GM23338 (cell line): ENCODE measurements at regions not wholly inside any gene's neighbourhood (a gene's known extent, or its start where the extent isn't known, plus 50 kb on each side); places are given as distances from the start of the nearest gene placed in this dataset.

Experiments
- ATAC-seq: fragments of 200-7000 bp; cut with Tn5 transposase; 3 replicates; pipeline ENCODE4 v1.9.1; 2020
- DNase-seq: peaks from one replicate; pipeline ENCODE4 v3.0.0-alpha.2; 2015; ENCODE audit warnings: low spot score
- H2AFZ ChIP-seq: fragments of 200-600 bp; sonication (generic); 2 replicates; pipeline ENCODE4 v1.8.0; 2016; ENCODE audit warnings: antibody characterized with exemption, mild to moderate bottlenecking, moderate library complexity
- H3F3A ChIP-seq: fragments of 200-600 bp; sonication (generic); replicated peaks from 2 replicates; pipeline ENCODE4 v1.8.0; 2017; ENCODE audit warnings: antibody characterized with exemption, mixed run types, low read depth
- H3K27ac ChIP-seq: fragments of 200-600 bp; sonication (generic); 2 replicates; pipeline ENCODE4 v1.6.1; 2016; ENCODE audit warnings: low read depth
- H3K27me3 ChIP-seq: fragments of 200-600 bp; sonication (generic); 2 replicates; pipeline ENCODE4 v1.8.0; 2016; ENCODE audit warnings: mild to moderate bottlenecking, mixed run types, moderate library complexity; ENCODE audit not compliant: insufficient read depth
- H3K36me3 ChIP-seq: fragments of 200-600 bp; sonication (generic); 2 replicates; pipeline ENCODE4 v1.8.0; 2016; ENCODE audit warnings: mild to moderate bottlenecking; ENCODE audit not compliant: insufficient read depth
- H3K4me1 ChIP-seq: fragments of 200-600 bp; sonication (generic); 2 replicates; pipeline ENCODE4 v1.8.0; 2016; ENCODE audit warnings: mild to moderate bottlenecking, moderate library complexity; ENCODE audit not compliant: insufficient read depth
- H3K4me2 ChIP-seq: fragments of 200-600 bp; sonication (generic); 2 replicates; pipeline ENCODE4 v1.7.1; 2017; ENCODE audit warnings: mixed run types
- H3K4me3 ChIP-seq: fragments of 200-600 bp; sonication (generic); 2 replicates; pipeline ENCODE4 v1.6.1; 2016; ENCODE audit warnings: mixed run types
- H3K79me2 ChIP-seq: fragments of 200-600 bp; sonication (generic); replicated peaks from 2 replicates; pipeline ENCODE4 v1.8.0; 2017; ENCODE audit warnings: mild to moderate bottlenecking; ENCODE audit not compliant: insufficient read depth
- H3K9me2 ChIP-seq: fragments of 200-600 bp; sonication (generic); 2 replicates; pipeline ENCODE4 v1.8.0; 2017; ENCODE audit not compliant: insufficient read depth
- H4K20me1 ChIP-seq: fragments of 200-600 bp; sonication (generic); replicated peaks from 2 replicates; pipeline ENCODE4 v1.8.0; 2017; ENCODE audit warnings: mild to moderate bottlenecking; ENCODE audit not compliant: insufficient read depth
- H3K27ac Mint-ChIP-seq: 2 replicates; pipeline ENCODE4 v1.8.0; 2020; ENCODE audit warnings: inconsistent platforms, mild to moderate bottlenecking, moderate library complexity, mixed read lengths
- H3K27me3 Mint-ChIP-seq: 3 replicates; pipeline ENCODE4 v1.8.0; 2022; ENCODE audit warnings: low read depth, mild to moderate bottlenecking, moderate library complexity, mixed read lengths, inconsistent platforms; ENCODE audit not compliant: insufficient read depth, poor library complexity
- H3K36me3 Mint-ChIP-seq: 3 replicates; pipeline ENCODE4 v1.8.0; 2021; ENCODE audit warnings: low read depth, mild to moderate bottlenecking, inconsistent platforms, moderate library complexity, mixed read lengths
- H3K4me1 Mint-ChIP-seq: 3 replicates; pipeline ENCODE4 v1.8.0; 2020; ENCODE audit warnings: mild to moderate bottlenecking, inconsistent platforms, mixed read lengths
- H3K4me3 Mint-ChIP-seq: 3 replicates; pipeline ENCODE4 v1.8.0; 2021; ENCODE audit warnings: moderate library complexity, mild to moderate bottlenecking, inconsistent platforms, mixed read lengths
- H3K9me3 Mint-ChIP-seq: 3 replicates; pipeline ENCODE4 v1.8.0; 2020; ENCODE audit warnings: moderate library complexity, mild to moderate bottlenecking, inconsistent platforms, mixed read lengths
- CREB1 ChIP-seq: fragments of 250-450 bp; sonication (Bioruptor Pico); IDR thresholded peaks from 2 replicates; pipeline ENCODE4 v1.5.0; 2020; ENCODE audit warnings: low read depth, mild to moderate bottlenecking, moderate library complexity
- EZH2 ChIP-seq: fragments of 200-600 bp; sonication (generic); IDR thresholded peaks from one replicate; pipeline ENCODE4 v1.8.0; 2017; ENCODE audit warnings: antibody characterized with exemption, mild to moderate bottlenecking, low read depth; ENCODE audit not compliant: unreplicated experiment
- EZH2phosphoT487 ChIP-seq: fragments of 200-600 bp; sonication (generic); IDR thresholded peaks from one replicate; pipeline ENCODE4 v1.8.1; 2018; ENCODE audit warnings: antibody characterized with exemption; ENCODE audit not compliant: unreplicated experiment
- JUNB ChIP-seq: IDR thresholded peaks from one replicate; pipeline ENCODE4 v1.6.1; 2016; ENCODE audit warnings: antibody characterized with exemption; ENCODE audit not compliant: unreplicated experiment
- NANOG ChIP-seq: IDR thresholded peaks from 2 replicates; pipeline ENCODE4 v1.6.1; 2016; ENCODE audit warnings: antibody characterized with exemption, borderline replicate concordance
- POLR2AphosphoS5 ChIP-seq: IDR thresholded peaks from 2 replicates; pipeline ENCODE4 v1.6.1; 2016; ENCODE audit warnings: antibody characterized with exemption, low read depth
- STAT1 ChIP-seq: IDR thresholded peaks from one replicate; pipeline ENCODE4 v1.6.1; 2016; ENCODE audit warnings: antibody characterized with exemption; ENCODE audit not compliant: unreplicated experiment
- ZNF114 ChIP-seq: fragments of 250-450 bp; sonication (Bioruptor Pico); IDR thresholded peaks from 2 replicates; pipeline ENCODE4 v1.5.0; 2020; ENCODE audit warnings: mild to moderate bottlenecking, moderate library complexity
- TF ChIP-seq, protein P1 (sequence below): fragments of 250-450 bp; sonication (Bioruptor Pico); IDR thresholded peaks from 2 replicates; pipeline ENCODE4 v1.5.0; 2020; ENCODE audit warnings: mild to moderate bottlenecking, moderate library complexity
- TF ChIP-seq, protein P2 (sequence below): IDR thresholded peaks from one replicate; pipeline ENCODE4 v1.6.1; 2018; ENCODE audit warnings: antibody characterized with exemption; ENCODE audit not compliant: unreplicated experiment
- TF ChIP-seq, protein P3 (sequence below), 2 experiments: fragments of 200-600 bp in 1 of 2; sonication (generic) in 1 of 2; conservative IDR thresholded peaks; 2 replicates each; pipeline versions ENCODE4 v1.5.1 to v1.6.1; 2016 to 2017; ENCODE audit warnings: antibody characterized with exemption in 2 of 2, low read depth in 2 of 2, mild to moderate bottlenecking in 2 of 2, moderate library complexity in 1 of 2
- TF ChIP-seq, protein P4 (sequence below): IDR thresholded peaks from 2 replicates; pipeline ENCODE4 v1.6.1; 2016; ENCODE audit warnings: antibody characterized with exemption

DNA sequence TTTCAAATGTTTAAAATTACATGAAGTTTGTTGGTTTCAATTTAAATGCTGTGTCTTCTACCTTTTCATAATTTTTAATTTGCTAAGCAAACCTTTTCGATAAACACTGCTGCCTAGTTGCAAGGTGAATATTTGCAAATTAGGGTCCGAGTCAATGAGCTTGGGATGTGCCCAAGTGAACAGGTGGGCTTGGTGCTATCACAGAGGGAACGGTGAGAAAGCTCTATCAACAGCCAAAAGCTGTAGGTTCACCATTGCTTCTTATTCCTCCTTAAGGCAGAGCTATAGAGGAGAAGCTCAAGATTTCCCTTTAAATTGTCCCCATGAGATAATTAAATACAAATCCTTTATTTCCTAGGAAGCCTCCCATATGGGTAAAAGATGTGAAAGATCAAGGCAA, 245.3 kb upstream of the CELF2 start (continued):
- TF ChIP-seq NANOG: no peak
- TF ChIP-seq, protein P1, sequence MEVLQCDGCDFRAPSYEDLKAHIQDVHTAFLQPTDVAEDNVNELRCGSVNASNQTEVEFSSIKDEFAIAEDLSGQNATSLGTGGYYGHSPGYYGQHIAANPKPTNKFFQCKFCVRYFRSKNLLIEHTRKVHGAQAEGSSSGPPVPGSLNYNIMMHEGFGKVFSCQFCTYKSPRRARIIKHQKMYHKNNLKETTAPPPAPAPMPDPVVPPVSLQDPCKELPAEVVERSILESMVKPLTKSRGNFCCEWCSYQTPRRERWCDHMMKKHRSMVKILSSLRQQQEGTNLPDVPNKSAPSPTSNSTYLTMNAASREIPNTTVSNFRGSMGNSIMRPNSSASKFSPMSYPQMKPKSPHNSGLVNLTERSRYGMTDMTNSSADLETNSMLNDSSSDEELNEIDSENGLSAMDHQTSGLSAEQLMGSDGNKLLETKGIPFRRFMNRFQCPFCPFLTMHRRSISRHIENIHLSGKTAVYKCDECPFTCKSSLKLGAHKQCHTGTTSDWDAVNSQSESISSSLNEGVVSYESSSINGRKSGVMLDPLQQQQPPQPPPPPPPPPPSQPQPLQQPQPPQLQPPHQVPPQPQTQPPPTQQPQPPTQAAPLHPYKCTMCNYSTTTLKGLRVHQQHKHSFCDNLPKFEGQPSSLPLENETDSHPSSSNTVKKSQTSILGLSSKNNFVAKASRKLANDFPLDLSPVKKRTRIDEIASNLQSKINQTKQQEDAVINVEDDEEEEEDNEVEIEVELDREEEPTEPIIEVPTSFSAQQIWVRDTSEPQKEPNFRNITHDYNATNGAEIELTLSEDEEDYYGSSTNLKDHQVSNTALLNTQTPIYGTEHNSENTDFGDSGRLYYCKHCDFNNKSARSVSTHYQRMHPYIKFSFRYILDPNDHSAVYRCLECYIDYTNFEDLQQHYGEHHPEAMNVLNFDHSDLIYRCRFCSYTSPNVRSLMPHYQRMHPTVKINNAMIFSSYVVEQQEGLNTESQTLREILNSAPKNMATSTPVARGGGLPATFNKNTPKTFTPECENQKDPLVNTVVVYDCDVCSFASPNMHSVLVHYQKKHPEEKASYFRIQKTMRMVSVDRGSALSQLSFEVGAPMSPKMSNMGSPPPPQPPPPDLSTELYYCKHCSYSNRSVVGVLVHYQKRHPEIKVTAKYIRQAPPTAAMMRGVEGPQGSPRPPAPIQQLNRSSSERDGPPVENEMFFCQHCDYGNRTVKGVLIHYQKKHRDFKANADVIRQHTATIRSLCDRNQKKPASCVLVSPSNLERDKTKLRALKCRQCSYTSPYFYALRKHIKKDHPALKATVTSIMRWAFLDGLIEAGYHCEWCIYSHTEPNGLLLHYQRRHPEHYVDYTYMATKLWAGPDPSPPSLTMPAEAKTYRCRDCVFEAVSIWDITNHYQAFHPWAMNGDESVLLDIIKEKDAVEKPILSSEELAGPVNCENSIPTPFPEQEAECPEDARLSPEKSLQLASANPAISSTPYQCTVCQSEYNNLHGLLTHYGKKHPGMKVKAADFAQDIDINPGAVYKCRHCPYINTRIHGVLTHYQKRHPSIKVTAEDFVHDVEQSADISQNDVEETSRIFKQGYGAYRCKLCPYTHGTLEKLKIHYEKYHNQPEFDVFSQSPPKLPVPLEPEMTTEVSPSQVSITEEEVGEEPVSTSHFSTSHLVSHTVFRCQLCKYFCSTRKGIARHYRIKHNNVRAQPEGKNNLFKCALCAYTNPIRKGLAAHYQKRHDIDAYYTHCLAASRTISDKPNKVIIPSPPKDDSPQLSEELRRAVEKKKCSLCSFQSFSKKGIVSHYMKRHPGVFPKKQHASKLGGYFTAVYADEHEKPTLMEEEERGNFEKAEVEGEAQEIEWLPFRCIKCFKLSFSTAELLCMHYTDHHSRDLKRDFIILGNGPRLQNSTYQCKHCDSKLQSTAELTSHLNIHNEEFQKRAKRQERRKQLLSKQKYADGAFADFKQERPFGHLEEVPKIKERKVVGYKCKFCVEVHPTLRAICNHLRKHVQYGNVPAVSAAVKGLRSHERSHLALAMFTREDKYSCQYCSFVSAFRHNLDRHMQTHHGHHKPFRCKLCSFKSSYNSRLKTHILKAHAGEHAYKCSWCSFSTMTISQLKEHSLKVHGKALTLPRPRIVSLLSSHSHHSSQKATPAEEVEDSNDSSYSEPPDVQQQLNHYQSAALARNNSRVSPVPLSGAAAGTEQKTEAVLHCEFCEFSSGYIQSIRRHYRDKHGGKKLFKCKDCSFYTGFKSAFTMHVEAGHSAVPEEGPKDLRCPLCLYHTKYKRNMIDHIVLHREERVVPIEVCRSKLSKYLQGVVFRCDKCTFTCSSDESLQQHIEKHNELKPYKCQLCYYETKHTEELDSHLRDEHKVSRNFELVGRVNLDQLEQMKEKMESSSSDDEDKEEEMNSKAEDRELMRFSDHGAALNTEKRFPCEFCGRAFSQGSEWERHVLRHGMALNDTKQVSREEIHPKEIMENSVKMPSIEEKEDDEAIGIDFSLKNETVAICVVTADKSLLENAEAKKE (CRISPR knock-in tag): no peak

DNA sequence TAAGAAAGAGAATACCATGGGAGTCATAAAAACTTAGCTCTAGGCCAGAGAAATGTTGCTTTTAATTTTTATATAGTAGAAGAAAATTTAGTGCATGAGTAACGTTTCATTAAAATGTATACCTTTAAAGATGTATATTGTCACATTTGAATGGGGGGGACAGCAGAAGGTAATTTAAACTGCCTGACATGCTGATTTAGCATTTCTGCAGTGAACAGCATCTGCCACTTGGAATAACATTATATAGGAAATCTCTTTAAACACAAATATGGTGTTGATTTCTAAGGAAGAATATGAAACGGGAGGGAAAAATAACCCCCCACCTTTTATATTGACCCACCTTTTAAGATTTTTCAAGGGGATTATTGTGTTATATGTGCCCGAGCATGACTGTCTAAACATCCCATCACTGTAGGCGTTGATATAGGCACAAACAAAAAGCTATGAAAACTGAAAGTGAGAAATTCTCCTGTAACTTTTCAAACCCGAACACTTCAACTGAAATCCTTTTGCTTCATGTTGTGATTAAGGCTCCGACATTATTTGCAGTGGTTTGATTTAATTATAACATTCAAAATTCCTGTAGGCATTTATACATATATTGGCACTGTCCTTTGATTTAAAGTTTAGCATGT, 244.7 kb upstream of the CELF2 start:
- no peaks in the 10 kb centered on the region for H3K36me3 Mint-ChIP-seq
- TF ChIP-seq JUNB (no peak), EZH2 (no peak), EZH2phosphoT487 (no peak), NANOG (no peak), STAT1 (no peak), POLR2AphosphoS5 (no peak), CREB1 (CRISPR knock-in tag) (no peak), ZNF114 (CRISPR knock-in tag) (no peak)
- TF ChIP-seq, protein P2, sequence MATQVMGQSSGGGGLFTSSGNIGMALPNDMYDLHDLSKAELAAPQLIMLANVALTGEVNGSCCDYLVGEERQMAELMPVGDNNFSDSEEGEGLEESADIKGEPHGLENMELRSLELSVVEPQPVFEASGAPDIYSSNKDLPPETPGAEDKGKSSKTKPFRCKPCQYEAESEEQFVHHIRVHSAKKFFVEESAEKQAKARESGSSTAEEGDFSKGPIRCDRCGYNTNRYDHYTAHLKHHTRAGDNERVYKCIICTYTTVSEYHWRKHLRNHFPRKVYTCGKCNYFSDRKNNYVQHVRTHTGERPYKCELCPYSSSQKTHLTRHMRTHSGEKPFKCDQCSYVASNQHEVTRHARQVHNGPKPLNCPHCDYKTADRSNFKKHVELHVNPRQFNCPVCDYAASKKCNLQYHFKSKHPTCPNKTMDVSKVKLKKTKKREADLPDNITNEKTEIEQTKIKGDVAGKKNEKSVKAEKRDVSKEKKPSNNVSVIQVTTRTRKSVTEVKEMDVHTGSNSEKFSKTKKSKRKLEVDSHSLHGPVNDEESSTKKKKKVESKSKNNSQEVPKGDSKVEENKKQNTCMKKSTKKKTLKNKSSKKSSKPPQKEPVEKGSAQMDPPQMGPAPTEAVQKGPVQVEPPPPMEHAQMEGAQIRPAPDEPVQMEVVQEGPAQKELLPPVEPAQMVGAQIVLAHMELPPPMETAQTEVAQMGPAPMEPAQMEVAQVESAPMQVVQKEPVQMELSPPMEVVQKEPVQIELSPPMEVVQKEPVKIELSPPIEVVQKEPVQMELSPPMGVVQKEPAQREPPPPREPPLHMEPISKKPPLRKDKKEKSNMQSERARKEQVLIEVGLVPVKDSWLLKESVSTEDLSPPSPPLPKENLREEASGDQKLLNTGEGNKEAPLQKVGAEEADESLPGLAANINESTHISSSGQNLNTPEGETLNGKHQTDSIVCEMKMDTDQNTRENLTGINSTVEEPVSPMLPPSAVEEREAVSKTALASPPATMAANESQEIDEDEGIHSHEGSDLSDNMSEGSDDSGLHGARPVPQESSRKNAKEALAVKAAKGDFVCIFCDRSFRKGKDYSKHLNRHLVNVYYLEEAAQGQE: no peak
- TF ChIP-seq, protein P3, sequence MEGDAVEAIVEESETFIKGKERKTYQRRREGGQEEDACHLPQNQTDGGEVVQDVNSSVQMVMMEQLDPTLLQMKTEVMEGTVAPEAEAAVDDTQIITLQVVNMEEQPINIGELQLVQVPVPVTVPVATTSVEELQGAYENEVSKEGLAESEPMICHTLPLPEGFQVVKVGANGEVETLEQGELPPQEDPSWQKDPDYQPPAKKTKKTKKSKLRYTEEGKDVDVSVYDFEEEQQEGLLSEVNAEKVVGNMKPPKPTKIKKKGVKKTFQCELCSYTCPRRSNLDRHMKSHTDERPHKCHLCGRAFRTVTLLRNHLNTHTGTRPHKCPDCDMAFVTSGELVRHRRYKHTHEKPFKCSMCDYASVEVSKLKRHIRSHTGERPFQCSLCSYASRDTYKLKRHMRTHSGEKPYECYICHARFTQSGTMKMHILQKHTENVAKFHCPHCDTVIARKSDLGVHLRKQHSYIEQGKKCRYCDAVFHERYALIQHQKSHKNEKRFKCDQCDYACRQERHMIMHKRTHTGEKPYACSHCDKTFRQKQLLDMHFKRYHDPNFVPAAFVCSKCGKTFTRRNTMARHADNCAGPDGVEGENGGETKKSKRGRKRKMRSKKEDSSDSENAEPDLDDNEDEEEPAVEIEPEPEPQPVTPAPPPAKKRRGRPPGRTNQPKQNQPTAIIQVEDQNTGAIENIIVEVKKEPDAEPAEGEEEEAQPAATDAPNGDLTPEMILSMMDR (conservative IDR thresholded peaks at IDR 0.05; ENCODE audit: low read depth in 2 of 2): no peak
- TF ChIP-seq, protein P4, sequence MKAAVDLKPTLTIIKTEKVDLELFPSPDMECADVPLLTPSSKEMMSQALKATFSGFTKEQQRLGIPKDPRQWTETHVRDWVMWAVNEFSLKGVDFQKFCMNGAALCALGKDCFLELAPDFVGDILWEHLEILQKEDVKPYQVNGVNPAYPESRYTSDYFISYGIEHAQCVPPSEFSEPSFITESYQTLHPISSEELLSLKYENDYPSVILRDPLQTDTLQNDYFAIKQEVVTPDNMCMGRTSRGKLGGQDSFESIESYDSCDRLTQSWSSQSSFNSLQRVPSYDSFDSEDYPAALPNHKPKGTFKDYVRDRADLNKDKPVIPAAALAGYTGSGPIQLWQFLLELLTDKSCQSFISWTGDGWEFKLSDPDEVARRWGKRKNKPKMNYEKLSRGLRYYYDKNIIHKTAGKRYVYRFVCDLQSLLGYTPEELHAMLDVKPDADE: no peak

More for the DNA sequence above, 244.7 kb upstream of the CELF2 start:
- Histone ChIP-seq H3K27me3 (no peaks in the 10 kb centered on the region), H3K4me3 (no peak overlapping the region), H3K79me2 (no peaks in the 10 kb centered on the region), H3K9me2 (0 out of 2 replicates have a peak, but pooled peaks cover 5% of the 10 kb centered on the region), H3K4me1 (no peaks in the 10 kb centered on the region), H3K27ac (no peak overlapping the region), H2AFZ (no peak overlapping the region), H3F3A (no peaks in the 10 kb centered on the region), H3K36me3 (no peaks in the 10 kb centered on the region), H4K20me1 (no peaks in the 10 kb centered on the region), H3K4me2 (no peak overlapping the region)
- ATAC-seq: no peak
- Mint-ChIP-seq H3K9me3 (peaks cover 4% of the 10 kb centered on the region; the same call in 2 of the 3 replicates), H3K27ac (no peak overlapping the region), H3K4me1 (no peaks in the 10 kb centered on the region; the same call in 2 of the 3 replicates), H3K27me3 (peaks cover 4% of the 10 kb centered on the region), H3K4me3 (no peak overlapping the region)
- DNase-seq: no peak
